Tibial artery (tissue), 4 donors: ENCODE measurements at regions not wholly inside any gene's neighbourhood (a gene's known extent, or its start where the extent isn't known, plus 50 kb on each side); places are given as distances from the start of the nearest gene placed in this dataset.
A peak's percentile ranks its signal among the peaks of the same experiment; 100 is the strongest.

Experiments used
- DNase-seq, 2 donors: peaks; one replicate each; pipeline ENCODE4 v3.0.0-alpha.2; 2019
- H3K27ac ChIP-seq, 2 donors: fragments of 200-600 bp; sonication (generic) in 1 of 2; 1 replicate in 1 of 2; 2 replicates in 1 of 2; pipeline ENCODE4 v1.5.1; 2018 to 2019; ENCODE audit warnings: mild to moderate bottlenecking in 1 of 2
- H3K27me3 ChIP-seq, 2 donors: fragments of 200-600 bp; sonication (generic) in 1 of 2; one replicate each; pipeline versions ENCODE4 v1.5.1 to v1.6.0; 2016 to 2019
- H3K36me3 ChIP-seq, 3 donors: fragments of 200-600 bp; sonication (generic) in 2 of 3; one replicate each; pipeline ENCODE4 v1.5.1; 2016 to 2019; ENCODE audit warnings: mild to moderate bottlenecking in 2 of 3
- H3K4me1 ChIP-seq, 4 donors: fragments of 200-600 bp; sonication (generic) in 2 of 4; 1 replicate in 3 of 4; 2 replicates in 1 of 4; pipeline ENCODE4 v1.5.1; 2016 to 2019
- H3K4me3 ChIP-seq, 2 donors: fragments of 200-600 bp; sonication (generic) in 1 of 2; 1 replicate in 1 of 2; 2 replicates in 1 of 2; pipeline ENCODE4 v1.5.1; 2018 to 2019; ENCODE audit warnings: mild to moderate bottlenecking in 2 of 2
- H3K9me3 ChIP-seq, 3 donors: fragments of 200-600 bp; sonication (generic) in 1 of 3; one replicate each; pipeline ENCODE4 v1.5.1; 2016 to 2019
- intact Hi-C: fragments of 100-400 bp; cut with DNase I; formaldehyde crosslinking; loops from one replicate; pipeline ENCODE4 v1.15.0; 2023; ENCODE audit warnings: low total_unique reads
- TF ChIP-seq, protein P1 (sequence below), 2 experiments: fragments of 200-600 bp in 1 of 2; fragments of 450-650 bp in 1 of 2; IDR thresholded peaks; one replicate each; pipeline ENCODE4 v1.5.1; 2017 to 2019; ENCODE audit warnings: antibody characterized with exemption in 2 of 2, mild to moderate bottlenecking in 1 of 2, moderate library complexity in 1 of 2

DNA sequence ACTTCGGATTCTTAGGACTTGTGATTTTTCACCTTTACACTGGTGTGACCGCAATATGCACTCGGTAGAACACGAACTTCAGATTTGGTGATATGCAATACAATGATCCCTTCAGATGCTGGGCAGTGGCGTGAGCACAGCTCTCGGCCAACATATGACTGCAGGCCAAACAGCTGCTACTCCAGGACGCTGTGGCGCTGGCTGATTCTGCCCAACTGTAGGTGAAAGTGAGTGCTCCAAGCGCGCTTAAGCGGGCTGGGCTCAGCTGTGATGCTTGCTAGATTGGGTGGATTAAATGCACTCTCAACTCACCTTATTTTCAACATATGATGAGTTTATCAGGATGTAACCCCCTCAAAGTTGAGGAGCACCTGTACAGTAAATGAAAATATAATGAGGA lies 137.6 kb upstream of the RET start:
- intact Hi-C loops, result no loop called here
- Histone ChIP-seq H3K27me3 (peaks cover 0 to 15% of the 10 kb centered on the region in 2 donors), H3K36me3 (no peaks in the 10 kb centered on the region), H3K4me1 (no peaks in the 10 kb centered on the region), H3K9me3 (no peaks in the 10 kb centered on the region), H3K4me3 (no peak overlapping the region), H3K27ac (no peak overlapping the region)
- TF ChIP-seq, protein P1, sequence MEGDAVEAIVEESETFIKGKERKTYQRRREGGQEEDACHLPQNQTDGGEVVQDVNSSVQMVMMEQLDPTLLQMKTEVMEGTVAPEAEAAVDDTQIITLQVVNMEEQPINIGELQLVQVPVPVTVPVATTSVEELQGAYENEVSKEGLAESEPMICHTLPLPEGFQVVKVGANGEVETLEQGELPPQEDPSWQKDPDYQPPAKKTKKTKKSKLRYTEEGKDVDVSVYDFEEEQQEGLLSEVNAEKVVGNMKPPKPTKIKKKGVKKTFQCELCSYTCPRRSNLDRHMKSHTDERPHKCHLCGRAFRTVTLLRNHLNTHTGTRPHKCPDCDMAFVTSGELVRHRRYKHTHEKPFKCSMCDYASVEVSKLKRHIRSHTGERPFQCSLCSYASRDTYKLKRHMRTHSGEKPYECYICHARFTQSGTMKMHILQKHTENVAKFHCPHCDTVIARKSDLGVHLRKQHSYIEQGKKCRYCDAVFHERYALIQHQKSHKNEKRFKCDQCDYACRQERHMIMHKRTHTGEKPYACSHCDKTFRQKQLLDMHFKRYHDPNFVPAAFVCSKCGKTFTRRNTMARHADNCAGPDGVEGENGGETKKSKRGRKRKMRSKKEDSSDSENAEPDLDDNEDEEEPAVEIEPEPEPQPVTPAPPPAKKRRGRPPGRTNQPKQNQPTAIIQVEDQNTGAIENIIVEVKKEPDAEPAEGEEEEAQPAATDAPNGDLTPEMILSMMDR (IDR thresholded peaks at IDR 0.05), result no peak
- DNase-seq, result no peak

DNA sequence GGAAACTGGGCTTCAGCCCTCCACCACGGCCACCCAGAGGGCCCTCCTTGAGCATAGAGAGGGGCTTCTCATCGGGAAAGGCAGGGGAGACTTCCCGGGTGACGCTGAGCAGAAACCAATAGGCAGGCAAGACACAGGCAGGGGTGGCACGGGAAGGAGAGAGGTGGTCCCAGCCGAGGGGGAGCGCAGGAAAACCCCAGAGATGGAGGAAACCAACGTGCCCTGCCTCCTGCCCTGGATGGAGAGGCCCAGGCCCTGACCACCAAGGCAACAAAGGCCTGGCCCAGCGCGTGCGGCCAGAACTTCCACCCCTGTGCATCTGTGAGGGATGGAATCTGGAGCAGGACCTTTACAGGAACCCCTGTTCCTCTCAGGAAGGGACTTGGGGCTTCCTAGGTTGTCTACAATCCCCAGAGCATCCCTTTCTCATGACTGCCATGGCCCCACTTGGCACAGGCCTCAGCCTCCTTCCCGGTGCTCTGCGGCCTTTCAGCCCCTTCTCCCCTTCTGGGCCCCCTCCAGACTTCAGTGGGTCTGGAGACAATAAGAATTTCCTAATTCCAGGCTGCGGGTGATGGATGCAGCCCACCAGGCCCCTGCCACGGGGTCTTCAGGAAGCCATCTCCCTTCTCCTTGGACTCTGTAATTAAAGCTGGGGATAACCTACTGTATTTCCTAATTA lies 137.0 kb upstream of the RET start:
- TF ChIP-seq, protein P1 (IDR thresholded peaks at IDR 0.05), result no peak
- Histone ChIP-seq H3K4me1 (no peaks in the 10 kb centered on the region), H3K27me3 (peaks cover 0 to 9% of the 10 kb centered on the region in 2 donors), H3K27ac (no peak overlapping the region), H3K4me3 (no peak overlapping the region), H3K9me3 (no peaks in the 10 kb centered on the region), H3K36me3 (no peaks in the 10 kb centered on the region)
- intact Hi-C loops, result no loop called here
- DNase-seq, result no peak

DNA sequence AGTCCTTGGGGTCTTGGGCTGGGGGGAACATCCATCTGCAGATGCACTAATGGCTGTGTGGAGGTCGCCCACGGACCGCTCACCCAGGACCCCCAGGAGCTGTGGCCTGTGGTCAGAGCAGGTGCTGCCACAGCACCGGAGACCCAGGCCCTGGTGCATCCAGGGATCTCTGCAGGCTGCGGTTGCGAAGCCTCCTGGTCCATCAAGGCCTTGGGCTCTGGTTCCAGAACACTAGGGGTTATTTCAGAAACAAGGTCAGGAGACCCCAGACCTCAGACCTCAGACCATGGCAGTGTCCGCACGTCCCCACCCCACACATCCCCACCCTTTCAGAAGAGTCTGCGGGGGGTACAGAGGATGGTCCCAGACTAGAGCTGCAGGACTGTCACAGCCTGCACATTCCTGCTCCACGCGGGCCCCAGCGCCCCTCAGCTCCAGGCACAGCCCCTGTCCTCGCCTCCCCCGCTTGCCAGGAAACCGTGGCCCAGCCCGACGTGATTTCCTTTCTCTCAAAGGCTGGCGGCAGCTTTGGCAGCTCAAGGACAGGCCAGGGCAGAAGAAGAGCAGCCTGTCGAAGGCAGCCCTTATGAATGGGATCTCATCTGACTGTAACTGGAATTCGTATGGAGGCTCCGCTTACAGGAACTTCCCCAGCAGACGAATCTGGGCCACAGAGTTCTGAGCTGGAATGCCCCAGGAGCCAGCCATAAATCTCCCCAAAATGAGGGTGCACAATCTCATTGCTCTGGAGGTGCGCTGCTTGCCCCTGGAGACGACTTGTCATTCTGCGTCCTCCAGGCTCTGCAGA lies 136.2 kb upstream of the RET start:
- intact Hi-C loops, result no loop called here
- H3K27ac ChIP-seq, result no peak overlapping the region
- peak in 1 of 2 donors; percentile 43 for DNase-seq
- H3K36me3 ChIP-seq, result no peaks in the 10 kb centered on the region
- TF ChIP-seq, protein P1 (IDR thresholded peaks at IDR 0.05), result no peak
- H3K9me3 ChIP-seq, result no peaks in the 10 kb centered on the region
- no peak overlapping the region for H3K4me3 ChIP-seq
- H3K27me3 ChIP-seq, result peaks cover 0 to 8% of the 10 kb centered on the region in 2 donors
- no peaks in the 10 kb centered on the region for H3K4me1 ChIP-seq

DNA sequence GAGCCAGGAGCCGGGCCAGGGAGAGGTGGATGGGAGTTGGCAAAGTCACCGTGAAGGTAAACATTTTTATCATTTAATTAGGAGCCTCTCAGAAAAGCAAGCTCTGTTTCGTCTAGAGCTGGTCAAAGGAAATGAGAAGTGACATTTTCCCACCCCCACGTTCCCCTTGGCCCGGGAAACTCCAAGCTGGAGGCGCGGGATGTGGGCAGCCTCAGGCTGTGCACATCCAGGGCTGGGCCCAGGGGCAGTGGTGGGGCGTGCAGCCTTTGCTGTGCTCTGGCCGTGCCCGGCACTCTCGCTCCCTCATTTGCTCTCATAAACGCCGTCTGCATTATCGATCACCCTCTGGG lies 135.6 kb upstream of the RET start:
- peak in 1 of 2 donors; percentile 51 for DNase-seq
- Histone ChIP-seq H3K36me3 (no peaks in the 10 kb centered on the region), H3K4me3 (no peak overlapping the region), H3K27me3 (peaks cover 0 to 6% of the 10 kb centered on the region in 2 donors), H3K27ac (no peak overlapping the region), H3K4me1 (no peaks in the 10 kb centered on the region), H3K9me3 (no peaks in the 10 kb centered on the region)
- intact Hi-C loops, result no loop called here
- TF ChIP-seq, protein P1 (IDR thresholded peaks at IDR 0.05), result no peak

DNA sequence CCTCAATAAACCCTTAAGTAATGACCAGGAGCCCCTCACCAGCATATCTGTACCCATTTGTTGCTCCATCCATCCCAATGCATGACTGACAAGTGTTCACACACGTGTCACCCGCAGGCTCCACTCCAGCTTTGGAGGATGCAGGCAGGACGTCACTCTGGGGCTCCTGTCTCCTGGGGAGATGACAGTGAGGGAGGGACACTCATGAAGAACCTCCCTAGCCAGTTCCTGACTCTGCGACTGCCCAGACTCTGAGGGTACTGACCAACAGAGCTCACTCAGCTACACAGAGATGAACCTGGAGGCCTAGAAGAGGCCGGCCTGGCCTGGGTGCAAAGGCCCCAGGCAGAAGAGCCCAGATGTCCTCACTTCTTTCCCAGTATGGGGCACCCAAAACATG lies 135.1 kb upstream of the RET start:
- TF ChIP-seq, protein P1 (IDR thresholded peaks at IDR 0.05), result no peak
- peaks cover 0 to 6% of the 10 kb centered on the region in 2 donors for H3K27me3 ChIP-seq
- H3K36me3 ChIP-seq, result no peaks in the 10 kb centered on the region
- H3K27ac ChIP-seq, result no peak overlapping the region
- DNase-seq, result peak in 1 of 2 donors; percentile 42
- no peaks in the 10 kb centered on the region for H3K4me1 ChIP-seq
- no peak overlapping the region for H3K4me3 ChIP-seq
- H3K9me3 ChIP-seq, result no peaks in the 10 kb centered on the region
- intact Hi-C loops, result no loop called here
